Mesendoderm (in vitro differentiated cells): ENCODE measurements at regions not wholly inside any gene's neighbourhood (a gene's known extent, or its start where the extent isn't known, plus 50 kb on each side); places are given as distances from the start of the nearest gene placed in this dataset.
"Not testable (repeated sequence)": the region's sequence is repeated elsewhere in the genome, so short reads cannot be mapped to it uniquely, and the experiment has no call there.

Source experiments
- DNase-seq: peaks from one replicate; pipeline ENCODE4 v3.0.0; 2013
- H2AK5ac ChIP-seq: 2 replicates; pipeline ENCODE4 v1.6.1; 2013; ENCODE audit warnings: low read length, inconsistent platforms
- H2BK120ac ChIP-seq: 2 replicates; pipeline ENCODE4 v1.6.1; 2013; ENCODE audit warnings: low read depth, mild to moderate bottlenecking, low read length, moderate library complexity, mixed read lengths
- H2BK15ac ChIP-seq: replicated peaks from 2 replicates; pipeline ENCODE4 v1.6.1; 2013; ENCODE audit warnings: low read depth, mild to moderate bottlenecking, moderate library complexity
- H2BK5ac ChIP-seq: 2 replicates; pipeline ENCODE4 v1.6.1; 2013; ENCODE audit warnings: low read length, inconsistent platforms
- H3K18ac ChIP-seq: 2 replicates; pipeline ENCODE4 v1.6.1; 2013; ENCODE audit warnings: mild to moderate bottlenecking, low read length, mixed read lengths
- H3K23ac ChIP-seq: one replicate; pipeline ENCODE4 v1.6.1; 2013; ENCODE audit warnings: low read length
- H3K27ac ChIP-seq: 2 replicates; pipeline ENCODE4 v1.5.1; 2013; ENCODE audit warnings: low read depth, mild to moderate bottlenecking, inconsistent platforms, low read length, moderate library complexity
- H3K27me3 ChIP-seq: 2 replicates; pipeline ENCODE4 v1.6.1; 2013; ENCODE audit warnings: low read length, control low read depth, mild to moderate bottlenecking, inconsistent platforms; ENCODE audit not compliant: insufficient read depth, poor library complexity
- H3K36me3 ChIP-seq: 2 replicates; pipeline ENCODE4 v1.6.1; 2013; ENCODE audit warnings: low read length, inconsistent platforms; ENCODE audit not compliant: control insufficient read depth, insufficient read depth
- H3K4ac ChIP-seq: one replicate; pipeline ENCODE4 v1.6.1; 2013; ENCODE audit warnings: low read depth, mild to moderate bottlenecking, low read length, moderate library complexity
- H3K4me1 ChIP-seq: 2 replicates; pipeline ENCODE4 v1.6.1; 2013; ENCODE audit warnings: low read depth, low read length, inconsistent platforms; ENCODE audit not compliant: control insufficient read depth
- H3K4me2 ChIP-seq: 2 replicates; pipeline ENCODE4 v1.6.1; 2013; ENCODE audit warnings: low read length
- H3K4me3 ChIP-seq: 2 replicates; pipeline ENCODE4 v1.5.1; 2013; ENCODE audit warnings: mild to moderate bottlenecking, low read length
- H3K56ac ChIP-seq: one replicate; pipeline ENCODE4 v1.6.1; 2013; ENCODE audit warnings: low read length
- H3K79me1 ChIP-seq: 2 replicates; pipeline ENCODE4 v1.6.1; 2013; ENCODE audit warnings: low read length, inconsistent platforms
- H3K79me2 ChIP-seq: 2 replicates; pipeline ENCODE4 v1.6.1; 2013; ENCODE audit warnings: mild to moderate bottlenecking, low read length; ENCODE audit not compliant: control insufficient read depth, insufficient read depth
- H3K9ac ChIP-seq: 2 replicates; pipeline ENCODE4 v1.6.1; 2013; ENCODE audit warnings: low read length, inconsistent platforms
- H4K5ac ChIP-seq: one replicate; pipeline ENCODE4 v1.6.1; 2013; ENCODE audit warnings: low read length
- H4K8ac ChIP-seq: one replicate; pipeline ENCODE4 v1.6.1; 2013; ENCODE audit warnings: low read depth, mild to moderate bottlenecking, control low read depth, low read length, moderate library complexity
- WGBS: extraction: QIAGEN DNeasy Blood & Tissue Kit; methylation state at CpG from one replicate; pipeline ENCODE4 v1.1.7; 2013; ENCODE audit warnings: low lambda C conversion rate, missing lambda C conversion rate; ENCODE audit not compliant: insufficient coverage; ENCODE audit errors: extremely low coverage; 5-methylcytosine and 5-hydroxymethylcytosine counted together

DNA sequence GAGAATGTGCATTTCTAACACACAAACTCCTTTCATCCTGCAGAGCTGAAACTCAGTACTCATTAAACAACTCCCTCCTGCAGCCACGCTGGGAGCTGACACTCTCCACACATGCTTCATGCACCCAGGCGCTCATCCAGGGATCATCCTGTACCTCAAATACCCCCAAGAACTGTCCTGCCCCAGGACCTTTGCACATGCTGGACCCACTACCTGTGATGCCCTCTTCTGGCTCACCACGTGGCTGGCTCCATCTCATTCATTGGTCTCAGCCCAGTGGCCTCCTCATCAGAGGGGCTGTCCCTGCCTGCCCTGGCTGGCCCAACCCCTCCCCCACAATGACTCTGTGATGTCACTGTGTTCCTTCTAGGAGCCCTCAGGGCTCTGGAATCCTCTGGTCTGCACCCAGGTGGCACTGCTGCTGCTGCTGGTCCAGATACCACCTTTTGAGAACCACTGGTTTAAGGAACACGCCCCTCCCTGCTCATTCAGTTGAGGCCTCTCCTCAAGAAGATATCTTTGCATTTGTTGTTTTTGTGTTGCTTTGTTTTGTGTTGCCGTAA lies 160.9 kb upstream of the FOXF1 start:
- Histone ChIP-seq H3K4me1 (peaks cover 3% of the 10 kb centered on the region), H3K79me2 (no peaks in the 10 kb centered on the region), H4K8ac (no peak overlapping the region), H3K36me3 (no peaks in the 10 kb centered on the region), H3K27me3 (no peaks in the 10 kb centered on the region), H3K23ac (no peak overlapping the region), H3K9ac (no peak overlapping the region), H3K4me2 (no peak overlapping the region), H3K27ac (no peak overlapping the region), H2BK5ac (no peak overlapping the region), H3K4ac (no peak overlapping the region), H3K79me1 (no peaks in the 10 kb centered on the region), H4K5ac (no peak overlapping the region), H2AK5ac (no peak overlapping the region), H2BK120ac (no peak overlapping the region), H3K18ac (no peak overlapping the region), H2BK15ac (no peak overlapping the region), H3K4me3 (no peak overlapping the region), H3K56ac (no peak overlapping the region)
- no CpG with 5 or more reads among the region's 5 CpGs for WGBS
- peak; percentile 72 for DNase-seq

GRCh38 chr16:86350289-86350688 lies 160.0 kb upstream of the FOXF1 start:
- Histone ChIP-seq H2AK5ac (no peak overlapping the region), H3K18ac (no peak overlapping the region), H3K4me3 (no peak overlapping the region), H3K56ac (no peak overlapping the region), H3K36me3 (no peaks in the 10 kb centered on the region), H3K4me2 (no peak overlapping the region), H2BK120ac (no peak overlapping the region), H3K4ac (no peak overlapping the region), H2BK15ac (no peak overlapping the region), H3K23ac (no peak overlapping the region), H4K5ac (no peak overlapping the region), H3K9ac (no peak overlapping the region), H3K79me2 (no peaks in the 10 kb centered on the region), H3K27me3 (no peaks in the 10 kb centered on the region), H3K27ac (no peak overlapping the region), H2BK5ac (no peak overlapping the region), H3K79me1 (no peaks in the 10 kb centered on the region), H4K8ac (no peak overlapping the region), H3K4me1 (peaks cover 1% of the 10 kb centered on the region)
- DNase-seq = no peak
- no CpG with 5 or more reads among the region's 5 CpGs for WGBS

GRCh38 chr16:86351041-86351784 lies 159.1 kb upstream of the FOXF1 start:
- Histone ChIP-seq H3K4me3 (no peak overlapping the region), H4K8ac (no peak overlapping the region), H3K9ac (no peak overlapping the region), H3K36me3 (no peaks in the 10 kb centered on the region), H4K5ac (no peak overlapping the region), H2BK120ac (no peak overlapping the region), H2BK5ac (no peak overlapping the region), H3K27me3 (no peaks in the 10 kb centered on the region), H3K23ac (no peak overlapping the region), H3K18ac (no peak overlapping the region), H3K27ac (no peak overlapping the region), H3K4me1 (peaks cover 1% of the 10 kb centered on the region), H2BK15ac (no peak overlapping the region), H2AK5ac (no peak overlapping the region), H3K79me2 (no peaks in the 10 kb centered on the region), H3K4me2 (no peak overlapping the region), H3K79me1 (no peaks in the 10 kb centered on the region), H3K56ac (no peak overlapping the region), H3K4ac (no peak overlapping the region)
- DNase-seq = no peak
- WGBS = no CpG with 5 or more reads among the region's 20 CpGs

- not testable (repeated sequence) for H2BK15ac ChIP-seq, H3K56ac ChIP-seq, H2BK120ac ChIP-seq, H3K18ac ChIP-seq, H3K27me3 ChIP-seq, H4K8ac ChIP-seq, DNase-seq, H3K4me1 ChIP-seq, H3K36me3 ChIP-seq, H3K27ac ChIP-seq, H2AK5ac ChIP-seq, H4K5ac ChIP-seq, H2BK5ac ChIP-seq, H3K9ac ChIP-seq, H3K4me3 ChIP-seq, H3K4ac ChIP-seq, H3K4me2 ChIP-seq, H3K79me2 ChIP-seq, H3K79me1 ChIP-seq, H3K23ac ChIP-seq
- no CpG with 5 or more reads among the region's 10 CpGs for WGBS
Observed at GRCh38 chr16:86351785-86352139, 158.6 kb upstream of the FOXF1 start.

DNA sequence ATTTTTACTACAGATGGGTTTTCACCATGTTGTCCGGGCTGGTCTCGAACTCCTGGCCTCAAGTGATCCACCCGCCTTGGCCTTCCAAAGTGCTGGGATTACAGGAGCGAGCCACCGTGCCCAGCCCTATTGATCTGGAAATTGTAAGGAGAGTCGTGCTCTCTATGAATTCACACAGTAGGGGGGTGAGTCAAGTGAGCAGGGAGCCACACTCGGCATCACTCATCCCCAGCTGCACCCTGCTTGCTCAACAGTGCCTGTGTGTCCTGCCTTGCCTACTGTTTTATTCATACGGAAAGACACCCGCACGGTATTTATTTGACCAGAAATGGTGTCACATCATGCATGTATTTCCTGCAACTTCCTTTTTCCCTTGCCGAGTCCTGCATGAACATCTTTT lies 157.2 kb upstream of the FOXF1 start:
- Histone ChIP-seq H3K23ac (no peak overlapping the region), H4K8ac (no peak overlapping the region), H3K27ac (no peak overlapping the region), H3K56ac (no peak overlapping the region), H2AK5ac (no peak overlapping the region), H3K79me2 (no peaks in the 10 kb centered on the region), H3K9ac (no peak overlapping the region), H3K4me2 (no peak overlapping the region), H3K79me1 (no peaks in the 10 kb centered on the region), H2BK15ac (no peak overlapping the region), H3K4me1 (peaks cover 3% of the 10 kb centered on the region), H3K18ac (no peak overlapping the region), H2BK120ac (no peak overlapping the region), H2BK5ac (no peak overlapping the region), H4K5ac (no peak overlapping the region), H3K4ac (no peak overlapping the region), H3K27me3 (no peaks in the 10 kb centered on the region), H3K36me3 (no peaks in the 10 kb centered on the region), H3K4me3 (no peak overlapping the region)
- no CpG with 5 or more reads among the region's 11 CpGs for WGBS
- no peak for DNase-seq

- no peak overlapping the region for H2AK5ac ChIP-seq
- H3K27ac ChIP-seq = no peak overlapping the region
- H3K18ac ChIP-seq = no peak overlapping the region
- H3K23ac ChIP-seq = no peak overlapping the region
- no peak overlapping the region for H2BK120ac ChIP-seq
- H3K4me3 ChIP-seq = no peak overlapping the region
- DNase-seq = no peak
- H3K79me1 ChIP-seq = no peaks in the 10 kb centered on the region
- H3K36me3 ChIP-seq = no peaks in the 10 kb centered on the region
- H3K27me3 ChIP-seq = no peaks in the 10 kb centered on the region
- no peak overlapping the region for H3K4me2 ChIP-seq
- peaks cover 3% of the 10 kb centered on the region for H3K4me1 ChIP-seq
- no peak overlapping the region for H4K8ac ChIP-seq
- WGBS = no CpG with 5 or more reads among the region's 9 CpGs
- H3K4ac ChIP-seq = no peak overlapping the region
- H4K5ac ChIP-seq = no peak overlapping the region
- H3K79me2 ChIP-seq = no peaks in the 10 kb centered on the region
- H2BK5ac ChIP-seq = no peak overlapping the region
- no peak overlapping the region for H3K56ac ChIP-seq
- H2BK15ac ChIP-seq = no peak overlapping the region
- no peak overlapping the region for H3K9ac ChIP-seq
Observed at GRCh38 chr16:86353948-86354347, 156.4 kb upstream of the FOXF1 start.
